ENCODE measurements at regions not wholly inside any gene's neighbourhood (a gene's known extent, or its start where the extent isn't known, plus 50 kb on each side); places are given as distances from the start of the nearest gene placed in this dataset.

GRCh38 chr16:86707581-86707980 is 129.2 kb downstream of the FOXL1 start:
- TF ChIP-seq SIN3A (IDR thresholded peaks at IDR 0.05; ENCODE audit: borderline replicate concordance, insufficient read depth, low read length) (no peak), POLR2AphosphoS5 (IDR thresholded peaks at IDR 0.05; ENCODE audit: low read depth, low read length) (no peak)
- TF ChIP-seq, protein P1, sequence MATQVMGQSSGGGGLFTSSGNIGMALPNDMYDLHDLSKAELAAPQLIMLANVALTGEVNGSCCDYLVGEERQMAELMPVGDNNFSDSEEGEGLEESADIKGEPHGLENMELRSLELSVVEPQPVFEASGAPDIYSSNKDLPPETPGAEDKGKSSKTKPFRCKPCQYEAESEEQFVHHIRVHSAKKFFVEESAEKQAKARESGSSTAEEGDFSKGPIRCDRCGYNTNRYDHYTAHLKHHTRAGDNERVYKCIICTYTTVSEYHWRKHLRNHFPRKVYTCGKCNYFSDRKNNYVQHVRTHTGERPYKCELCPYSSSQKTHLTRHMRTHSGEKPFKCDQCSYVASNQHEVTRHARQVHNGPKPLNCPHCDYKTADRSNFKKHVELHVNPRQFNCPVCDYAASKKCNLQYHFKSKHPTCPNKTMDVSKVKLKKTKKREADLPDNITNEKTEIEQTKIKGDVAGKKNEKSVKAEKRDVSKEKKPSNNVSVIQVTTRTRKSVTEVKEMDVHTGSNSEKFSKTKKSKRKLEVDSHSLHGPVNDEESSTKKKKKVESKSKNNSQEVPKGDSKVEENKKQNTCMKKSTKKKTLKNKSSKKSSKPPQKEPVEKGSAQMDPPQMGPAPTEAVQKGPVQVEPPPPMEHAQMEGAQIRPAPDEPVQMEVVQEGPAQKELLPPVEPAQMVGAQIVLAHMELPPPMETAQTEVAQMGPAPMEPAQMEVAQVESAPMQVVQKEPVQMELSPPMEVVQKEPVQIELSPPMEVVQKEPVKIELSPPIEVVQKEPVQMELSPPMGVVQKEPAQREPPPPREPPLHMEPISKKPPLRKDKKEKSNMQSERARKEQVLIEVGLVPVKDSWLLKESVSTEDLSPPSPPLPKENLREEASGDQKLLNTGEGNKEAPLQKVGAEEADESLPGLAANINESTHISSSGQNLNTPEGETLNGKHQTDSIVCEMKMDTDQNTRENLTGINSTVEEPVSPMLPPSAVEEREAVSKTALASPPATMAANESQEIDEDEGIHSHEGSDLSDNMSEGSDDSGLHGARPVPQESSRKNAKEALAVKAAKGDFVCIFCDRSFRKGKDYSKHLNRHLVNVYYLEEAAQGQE (IDR thresholded peaks at IDR 0.05; ENCODE audit: insufficient read depth in 1 of 2, low read depth in 2 of 2, low read length in 2 of 2), result no peak
